Adrenal gland (tissue), 5 donors: ENCODE measurements at regions not wholly inside any gene's neighbourhood (a gene's known extent, or its start where the extent isn't known, plus 50 kb on each side); places are given as distances from the start of the nearest gene placed in this dataset.

Experiments
- CTCF ChIP-seq, 6 experiments: fragments of 450-650 bp in 4 of 6; fragments of 200-600 bp in 2 of 6; sonication (generic) in 1 of 6; IDR thresholded peaks; 1 replicate in 5 of 6; 2 replicates in 1 of 6; pipeline versions ENCODE4 v1.5.1 to v1.8.0; 2016 to 2021; ENCODE audit warnings: antibody characterized with exemption in 6 of 6, mild to moderate bottlenecking in 2 of 6, moderate library complexity in 1 of 6
- POLR2A ChIP-seq, 2 donors: fragments of 450-650 bp; IDR thresholded peaks; one replicate each; pipeline ENCODE4 v1.6.1; 2017; ENCODE audit warnings: antibody characterized with exemption in 2 of 2, mild to moderate bottlenecking in 2 of 2, moderate library complexity in 1 of 2
- donor health status: DM: no; HTN: no; CAD: no.

- TF ChIP-seq CTCF (IDR thresholded peaks at IDR 0.05) (no peak), POLR2A (IDR thresholded peaks at IDR 0.05) (no peak)
These were observed 1095.4 kb upstream of the EEF2KMT start for GRCh38 chr16:6192984-6193383.
